Smooth muscle cell (in vitro differentiated cells): ENCODE measurements at regions not wholly inside any gene's neighbourhood (a gene's known extent, or its start where the extent isn't known, plus 50 kb on each side); places are given as distances from the start of the nearest gene placed in this dataset.

Source experiments
- DNase-seq: peaks from one replicate; lab custom pipeline; 2025; ENCODE audit not compliant: unreplicated experiment; lab: John Stamatoyannopoulos, UW
- H2AFZ ChIP-seq: fragments of 200-600 bp; sonication (generic); 2 replicates; pipeline ENCODE4 v1.6.0; 2016; ENCODE audit warnings: antibody characterized with exemption, low read depth, mild to moderate bottlenecking
- H3F3A ChIP-seq: fragments of 200-600 bp; sonication (generic); 2 replicates; pipeline ENCODE4 v1.6.0; 2017; ENCODE audit warnings: antibody characterized with exemption, low read depth
- H3K27ac ChIP-seq: fragments of 200-600 bp; sonication (generic); 2 replicates; pipeline ENCODE4 v1.5.1; 2016; ENCODE audit warnings: low read depth, mild to moderate bottlenecking
- H3K27me3 ChIP-seq: fragments of 200-600 bp; sonication (generic); 2 replicates; pipeline ENCODE4 v1.6.1; 2016; ENCODE audit warnings: low read depth, mild to moderate bottlenecking
- H3K36me3 ChIP-seq: fragments of 200-600 bp; sonication (generic); 2 replicates; pipeline ENCODE4 v1.5.1; 2016; ENCODE audit warnings: low read depth
- H3K4me1 ChIP-seq: fragments of 200-600 bp; sonication (generic); 2 replicates; pipeline ENCODE4 v1.5.1; 2016; ENCODE audit warnings: low read depth
- H3K4me2 ChIP-seq: fragments of 200-600 bp; sonication (generic); 2 replicates; pipeline ENCODE4 v1.6.0; 2016; ENCODE audit warnings: mild to moderate bottlenecking
- H3K4me3 ChIP-seq: fragments of 200-600 bp; sonication (generic); 2 replicates; pipeline ENCODE4 v1.5.1; 2016; ENCODE audit warnings: mild to moderate bottlenecking
- H3K79me2 ChIP-seq: fragments of 200-600 bp; sonication (generic); 2 replicates; pipeline ENCODE4 v1.6.0; 2016; ENCODE audit warnings: low read depth, mild to moderate bottlenecking
- H3K9ac ChIP-seq: fragments of 200-600 bp; sonication (generic); 2 replicates; pipeline ENCODE4 v1.6.0; 2016; ENCODE audit warnings: low read depth
- H3K9me3 ChIP-seq: fragments of 200-600 bp; sonication (generic); replicated peaks from 2 replicates; pipeline ENCODE4 v1.5.1; 2016; ENCODE audit warnings: low read depth
- H4K20me1 ChIP-seq: fragments of 200-600 bp; sonication (generic); 2 replicates; pipeline ENCODE4 v1.6.0; 2016; ENCODE audit warnings: low read depth
- WGBS: methylation state at CpG from one replicate; pipeline ENCODE4 v1.1.7; 2016; ENCODE audit warnings: low lambda C conversion rate; 5-methylcytosine and 5-hydroxymethylcytosine counted together
- TF ChIP-seq, protein P1 (sequence below): fragments of 200-600 bp; sonication (generic); IDR thresholded peaks from 2 replicates; pipeline ENCODE4 v1.5.1; 2017; ENCODE audit warnings: borderline replicate concordance, mild to moderate bottlenecking, antibody characterized with exemption; ENCODE audit not compliant: insufficient read depth, poor library complexity, severe bottlenecking

DNA sequence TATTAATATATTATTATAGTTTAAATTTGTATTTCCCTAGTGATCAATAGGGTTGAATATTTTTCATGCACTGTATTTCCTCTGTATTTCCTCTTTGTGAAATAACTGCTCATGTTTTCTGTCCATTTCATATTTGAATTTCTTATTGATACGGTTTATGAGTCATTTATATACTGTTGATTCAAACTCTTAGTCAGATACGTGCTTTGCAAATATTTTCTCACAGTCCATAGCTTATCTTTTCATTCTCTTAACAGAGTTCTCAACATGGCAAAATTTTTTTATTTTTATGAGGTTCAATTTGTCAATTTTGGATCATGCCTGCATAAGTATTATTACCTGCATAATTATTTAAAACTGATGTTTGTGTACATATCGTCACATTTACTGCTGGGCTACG lies 329.6 kb downstream of the HAO1 start:
- no peak overlapping the region for H3K4me2 ChIP-seq
- DNase-seq = no peak
- no peaks in the 10 kb centered on the region for H3K9me3 ChIP-seq
- no peak overlapping the region for H3K4me3 ChIP-seq
- H3K36me3 ChIP-seq = no peaks in the 10 kb centered on the region
- WGBS = 63% methylated on average over 4 of the region's 4 CpGs
- H3K79me2 ChIP-seq = no peaks in the 10 kb centered on the region
- TF ChIP-seq, protein P1, sequence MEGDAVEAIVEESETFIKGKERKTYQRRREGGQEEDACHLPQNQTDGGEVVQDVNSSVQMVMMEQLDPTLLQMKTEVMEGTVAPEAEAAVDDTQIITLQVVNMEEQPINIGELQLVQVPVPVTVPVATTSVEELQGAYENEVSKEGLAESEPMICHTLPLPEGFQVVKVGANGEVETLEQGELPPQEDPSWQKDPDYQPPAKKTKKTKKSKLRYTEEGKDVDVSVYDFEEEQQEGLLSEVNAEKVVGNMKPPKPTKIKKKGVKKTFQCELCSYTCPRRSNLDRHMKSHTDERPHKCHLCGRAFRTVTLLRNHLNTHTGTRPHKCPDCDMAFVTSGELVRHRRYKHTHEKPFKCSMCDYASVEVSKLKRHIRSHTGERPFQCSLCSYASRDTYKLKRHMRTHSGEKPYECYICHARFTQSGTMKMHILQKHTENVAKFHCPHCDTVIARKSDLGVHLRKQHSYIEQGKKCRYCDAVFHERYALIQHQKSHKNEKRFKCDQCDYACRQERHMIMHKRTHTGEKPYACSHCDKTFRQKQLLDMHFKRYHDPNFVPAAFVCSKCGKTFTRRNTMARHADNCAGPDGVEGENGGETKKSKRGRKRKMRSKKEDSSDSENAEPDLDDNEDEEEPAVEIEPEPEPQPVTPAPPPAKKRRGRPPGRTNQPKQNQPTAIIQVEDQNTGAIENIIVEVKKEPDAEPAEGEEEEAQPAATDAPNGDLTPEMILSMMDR = no peak
- H3K4me1 ChIP-seq = no peaks in the 10 kb centered on the region
- H2AFZ ChIP-seq = no peak overlapping the region
- H3K27ac ChIP-seq = no peak overlapping the region
- H3K27me3 ChIP-seq = peaks cover 4% of the 10 kb centered on the region
- no peaks in the 10 kb centered on the region for H4K20me1 ChIP-seq
- H3F3A ChIP-seq = no peaks in the 10 kb centered on the region
- no peak overlapping the region for H3K9ac ChIP-seq

DNA sequence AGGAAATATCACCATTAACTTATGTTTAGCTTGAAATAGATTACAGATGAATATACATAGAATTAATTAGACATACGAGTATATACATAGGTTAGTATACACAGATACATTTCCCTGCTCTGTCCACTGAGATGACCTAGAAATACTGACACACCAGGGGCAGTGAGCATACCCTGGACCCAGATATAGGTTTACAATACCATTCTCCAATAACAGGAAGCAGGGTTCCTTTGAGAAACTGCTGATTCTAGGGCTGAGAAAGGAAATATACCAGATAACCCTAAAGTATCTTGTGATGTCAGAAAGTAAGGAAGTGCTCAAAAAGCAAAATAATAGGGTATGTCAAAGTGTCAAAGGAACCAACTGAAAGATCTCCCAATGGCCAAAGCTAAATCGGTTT lies 322.5 kb downstream of the HAO1 start:
- Histone ChIP-seq H3K79me2 (no peaks in the 10 kb centered on the region), H3K4me2 (no peak overlapping the region), H3K9me3 (no peaks in the 10 kb centered on the region), H3K4me3 (no peak overlapping the region), H3K9ac (no peak overlapping the region), H2AFZ (no peak overlapping the region), H3K27ac (no peak overlapping the region), H3K4me1 (no peaks in the 10 kb centered on the region), H3K36me3 (no peaks in the 10 kb centered on the region), H3F3A (no peaks in the 10 kb centered on the region), H3K27me3 (no peaks in the 10 kb centered on the region), H4K20me1 (no peaks in the 10 kb centered on the region)
- TF ChIP-seq, protein P1 = no peak
- WGBS = 84% methylated on average over 2 of the region's 2 CpGs
- no peak for DNase-seq

DNA sequence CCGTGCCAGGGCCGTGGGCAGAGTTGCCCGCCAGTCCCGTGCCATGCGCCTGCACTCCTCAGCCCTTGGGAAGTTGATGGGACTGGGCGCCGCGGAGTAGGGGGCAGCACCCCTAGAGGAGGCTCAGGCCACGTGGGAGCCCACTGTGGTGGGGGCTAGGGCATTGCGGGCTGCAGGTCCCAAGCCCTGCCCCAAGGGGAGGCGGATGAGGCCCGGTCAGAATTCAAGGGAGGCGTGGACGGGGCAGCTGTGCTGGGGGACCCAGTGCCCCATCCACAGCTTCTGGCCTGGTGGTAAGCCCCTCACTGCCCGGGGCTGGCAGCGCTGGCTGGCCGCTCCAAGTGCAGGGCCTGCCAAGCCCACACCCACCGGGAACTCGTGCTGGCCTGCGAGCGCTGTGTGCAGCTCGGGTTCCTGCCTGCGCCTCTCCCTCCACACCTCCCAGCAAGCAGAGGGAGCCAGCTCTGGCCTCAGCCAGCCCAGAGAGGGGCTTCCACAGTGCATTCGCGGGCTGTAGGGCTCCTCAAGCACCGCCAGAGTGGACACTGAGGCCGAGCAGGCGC lies 317.8 kb downstream of the HAO1 start:
- Histone ChIP-seq H3K36me3 (no peaks in the 10 kb centered on the region), H2AFZ (no peak overlapping the region), H4K20me1 (no peaks in the 10 kb centered on the region), H3K79me2 (no peaks in the 10 kb centered on the region), H3K27me3 (no peaks in the 10 kb centered on the region), H3K27ac (no peak overlapping the region), H3K9ac (no peak overlapping the region), H3F3A (no peaks in the 10 kb centered on the region), H3K4me3 (no peak overlapping the region), H3K4me2 (no peak overlapping the region), H3K9me3 (no peaks in the 10 kb centered on the region), H3K4me1 (no peaks in the 10 kb centered on the region)
- no peak for DNase-seq
- TF ChIP-seq, protein P1 = no peak
- WGBS = 91% methylated on average over 28 of the region's 28 CpGs

DNA sequence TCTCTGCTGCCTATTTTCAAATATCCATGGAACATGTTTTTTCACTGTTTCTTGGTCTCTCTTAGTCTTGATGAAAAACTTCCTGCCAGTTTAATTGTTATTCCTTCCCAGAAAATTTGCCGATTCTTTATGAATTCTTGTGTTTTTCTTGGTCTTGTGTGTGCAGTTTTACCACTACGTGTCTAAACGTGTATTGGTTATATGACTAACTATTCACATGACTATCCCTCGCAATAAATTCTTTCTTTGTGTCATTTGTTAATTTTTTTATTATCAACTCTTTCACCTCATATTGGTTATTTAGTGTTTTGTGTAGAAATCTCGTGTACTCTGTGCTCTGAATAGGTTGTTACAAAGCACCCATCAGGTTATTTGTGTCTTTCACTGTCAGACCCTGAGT lies 315.4 kb downstream of the HAO1 start:
- Histone ChIP-seq H3K27ac (no peak overlapping the region), H3K36me3 (no peaks in the 10 kb centered on the region), H2AFZ (no peak overlapping the region), H3K79me2 (no peaks in the 10 kb centered on the region), H3K4me2 (no peak overlapping the region), H3K9ac (no peak overlapping the region), H4K20me1 (no peaks in the 10 kb centered on the region), H3K9me3 (no peaks in the 10 kb centered on the region), H3K4me3 (no peak overlapping the region), H3F3A (no peaks in the 10 kb centered on the region), H3K27me3 (no peaks in the 10 kb centered on the region), H3K4me1 (no peaks in the 10 kb centered on the region)
- DNase-seq = no peak
- TF ChIP-seq, protein P1 = no peak
- WGBS = 87% methylated on average over 5 of the region's 5 CpGs
